ENCODE measurements at regions not wholly inside any gene's neighbourhood (a gene's known extent, or its start where the extent isn't known, plus 50 kb on each side); places are given as distances from the start of the nearest gene placed in this dataset.

GRCh38 chr12:124132530-124132929, 159.5 kb downstream of the ZNF664 start:
- TF ChIP-seq CTCF (IDR thresholded peaks at IDR 0.05) (no peak), EZH2 (IDR thresholded peaks at IDR 0.05; ENCODE audit: borderline replicate concordance, insufficient read depth, low read depth, low read length, poor library complexity, severe bottlenecking) (no peak)

Data from B cell (primary cell).